ENCODE measurements at regions not wholly inside any gene's neighbourhood (a gene's known extent, or its start where the extent isn't known, plus 50 kb on each side); places are given as distances from the start of the nearest gene placed in this dataset.

DNA sequence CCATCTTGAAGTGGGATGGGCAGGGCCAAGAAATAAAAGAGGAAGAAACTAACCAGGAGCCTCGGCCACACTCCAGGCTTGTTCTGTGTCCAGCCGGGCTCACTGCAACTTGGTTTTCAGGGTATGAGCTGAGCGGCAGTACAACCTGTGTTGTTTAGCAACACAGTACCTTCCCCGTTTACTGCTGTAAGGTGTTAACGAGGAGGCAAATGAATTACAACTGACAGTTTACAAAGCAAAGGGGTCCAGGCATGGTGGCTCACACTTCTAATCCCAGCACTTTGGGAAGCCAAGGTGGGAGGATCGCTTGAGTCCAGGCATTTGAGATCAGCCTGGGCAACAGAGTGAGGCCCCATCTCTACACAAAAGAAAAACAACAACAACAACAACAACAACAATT is 481.3 kb upstream of the SULF2 start:
- TF ChIP-seq, protein P1, sequence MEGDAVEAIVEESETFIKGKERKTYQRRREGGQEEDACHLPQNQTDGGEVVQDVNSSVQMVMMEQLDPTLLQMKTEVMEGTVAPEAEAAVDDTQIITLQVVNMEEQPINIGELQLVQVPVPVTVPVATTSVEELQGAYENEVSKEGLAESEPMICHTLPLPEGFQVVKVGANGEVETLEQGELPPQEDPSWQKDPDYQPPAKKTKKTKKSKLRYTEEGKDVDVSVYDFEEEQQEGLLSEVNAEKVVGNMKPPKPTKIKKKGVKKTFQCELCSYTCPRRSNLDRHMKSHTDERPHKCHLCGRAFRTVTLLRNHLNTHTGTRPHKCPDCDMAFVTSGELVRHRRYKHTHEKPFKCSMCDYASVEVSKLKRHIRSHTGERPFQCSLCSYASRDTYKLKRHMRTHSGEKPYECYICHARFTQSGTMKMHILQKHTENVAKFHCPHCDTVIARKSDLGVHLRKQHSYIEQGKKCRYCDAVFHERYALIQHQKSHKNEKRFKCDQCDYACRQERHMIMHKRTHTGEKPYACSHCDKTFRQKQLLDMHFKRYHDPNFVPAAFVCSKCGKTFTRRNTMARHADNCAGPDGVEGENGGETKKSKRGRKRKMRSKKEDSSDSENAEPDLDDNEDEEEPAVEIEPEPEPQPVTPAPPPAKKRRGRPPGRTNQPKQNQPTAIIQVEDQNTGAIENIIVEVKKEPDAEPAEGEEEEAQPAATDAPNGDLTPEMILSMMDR (IDR thresholded peaks at IDR 0.05; ENCODE audit: low read length, missing control alignments), result no peak
- no peak overlapping the region for H3K4me3 ChIP-seq (replicated peaks; ENCODE audit: low read depth, low read length)
- DNase-seq (ENCODE audit: low read depth), result no peak

DNA sequence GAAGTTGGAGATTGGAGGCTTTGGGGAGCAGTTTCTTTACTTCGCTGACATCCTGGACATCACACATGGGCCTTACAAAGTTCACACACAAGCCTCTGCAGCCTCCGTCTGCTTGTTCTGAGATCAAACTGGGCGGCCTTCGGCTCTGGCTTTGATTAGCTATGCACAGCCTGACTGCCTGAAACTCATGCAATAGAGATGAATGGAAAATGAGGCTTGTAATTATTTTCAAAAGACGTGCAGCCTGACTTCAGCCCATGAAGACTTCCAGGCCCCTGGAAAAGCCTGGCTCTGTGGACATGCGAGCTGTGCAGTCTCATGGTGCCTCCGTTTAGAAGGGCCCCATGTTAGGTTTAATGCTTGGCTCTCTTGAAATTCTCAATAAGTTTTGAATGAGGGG is 480.5 kb upstream of the SULF2 start:
- H3K4me3 ChIP-seq (replicated peaks; ENCODE audit: low read depth, low read length), result no peak overlapping the region
- TF ChIP-seq, protein P1 (IDR thresholded peaks at IDR 0.05; ENCODE audit: low read length, missing control alignments), result no peak
- no peak for DNase-seq (ENCODE audit: low read depth)

DNA sequence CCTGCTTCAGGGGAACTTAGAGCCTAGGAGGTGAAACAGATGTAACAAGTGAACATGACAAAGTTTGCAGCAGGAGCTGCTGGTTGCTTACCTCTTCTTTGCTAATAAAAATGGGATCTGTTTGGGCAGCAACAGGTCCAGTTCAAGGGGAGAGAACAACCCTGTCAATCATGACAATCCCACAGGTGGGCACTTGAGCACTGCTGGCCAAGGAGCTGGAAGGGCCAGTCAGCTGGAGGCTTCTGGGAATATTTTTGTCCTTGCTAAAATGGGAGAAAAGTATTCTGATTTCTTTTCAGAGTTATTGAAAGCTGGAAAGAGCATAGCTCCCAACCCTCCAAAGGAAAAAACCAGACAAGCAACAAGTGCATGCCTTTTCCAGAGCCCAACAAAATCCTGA is 477.7 kb upstream of the SULF2 start:
- no peak for DNase-seq (ENCODE audit: low read depth)
- TF ChIP-seq, protein P1 (IDR thresholded peaks at IDR 0.05; ENCODE audit: low read length, missing control alignments), result no peak
- no peak overlapping the region for H3K4me3 ChIP-seq (replicated peaks; ENCODE audit: low read depth, low read length)

DNA sequence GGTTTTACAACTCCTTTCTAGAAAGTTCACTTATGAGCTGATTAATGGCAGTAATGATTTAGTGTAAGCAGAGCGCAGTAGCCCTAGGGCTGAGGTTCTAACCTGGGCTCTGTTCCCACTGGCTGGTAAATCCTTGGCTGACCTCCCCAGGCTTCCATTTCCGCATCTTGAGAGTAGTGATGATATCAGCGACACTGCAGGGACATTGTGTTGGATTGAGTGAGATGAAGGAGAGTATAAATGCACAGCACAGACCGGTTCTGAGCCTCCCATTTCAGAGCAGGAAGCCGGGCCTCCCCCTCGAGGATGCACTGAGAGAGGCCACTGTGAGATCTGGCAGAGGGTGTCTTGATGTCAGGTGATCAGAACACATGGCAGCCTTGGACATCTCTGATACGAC is 477.2 kb upstream of the SULF2 start:
- DNase-seq (ENCODE audit: low read depth), result no peak
- TF ChIP-seq, protein P1 (IDR thresholded peaks at IDR 0.05; ENCODE audit: low read length, missing control alignments), result no peak
- H3K4me3 ChIP-seq (replicated peaks; ENCODE audit: low read depth, low read length), result no peak overlapping the region

DNA sequence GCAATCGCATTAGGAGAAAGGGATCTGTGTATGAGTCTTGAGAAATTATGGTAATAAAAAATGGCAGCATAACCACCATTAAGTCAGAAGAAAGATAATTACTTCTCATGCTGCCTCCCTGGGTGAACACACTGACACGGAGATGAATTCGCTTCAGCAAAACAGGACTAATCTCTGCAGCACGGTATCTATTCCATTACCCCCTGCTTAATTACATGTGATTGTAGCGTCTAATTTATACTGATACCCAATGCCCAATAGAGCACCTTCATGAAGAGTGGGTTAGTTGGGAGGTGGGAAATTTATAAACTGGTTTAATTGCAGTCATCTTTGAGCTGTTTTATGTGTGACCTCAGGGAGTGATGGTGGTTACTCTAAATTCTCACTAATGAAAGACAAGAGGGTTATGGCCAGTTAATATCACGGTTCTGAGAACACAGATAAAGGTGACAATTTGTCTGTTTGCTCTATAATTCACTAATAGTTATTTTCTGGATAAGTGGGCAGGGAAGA is 476.2 kb upstream of the SULF2 start:
- H3K4me3 ChIP-seq (replicated peaks; ENCODE audit: low read depth, low read length), result no peak overlapping the region
- no peak for DNase-seq (ENCODE audit: low read depth)
- TF ChIP-seq, protein P1 (IDR thresholded peaks at IDR 0.05; ENCODE audit: low read length, missing control alignments), result no peak

DNA sequence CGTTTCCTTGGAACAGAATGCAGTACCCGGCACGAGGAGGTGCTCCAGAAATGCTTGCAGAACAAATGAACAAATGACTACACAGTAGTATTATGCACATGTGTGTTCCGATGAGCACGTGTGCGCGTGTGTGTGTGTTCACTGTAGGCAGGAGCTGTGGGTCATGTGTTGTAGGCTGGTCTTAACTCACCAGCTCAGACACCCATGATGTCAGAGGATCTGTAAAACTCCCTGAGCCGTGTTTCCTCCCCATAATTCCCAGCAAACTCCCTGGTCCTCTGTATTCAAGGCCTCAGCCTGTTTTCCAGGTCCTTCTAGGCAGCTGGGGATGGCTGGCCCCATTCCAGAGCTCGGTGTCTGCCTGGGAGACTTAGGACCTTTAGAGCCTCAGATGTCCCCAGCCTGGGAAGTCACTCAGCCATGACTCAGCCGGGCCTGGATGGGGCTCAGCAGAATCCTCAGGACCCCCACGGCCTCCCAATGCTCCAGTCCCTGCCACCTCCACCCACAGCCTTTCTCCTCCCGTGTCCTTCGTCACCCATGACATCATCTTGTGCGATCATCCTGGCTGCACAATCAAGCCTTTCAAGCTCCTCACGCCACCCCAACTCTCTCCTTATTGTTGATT is 475.0 kb upstream of the SULF2 start:
- no peak overlapping the region for H3K4me3 ChIP-seq (replicated peaks; ENCODE audit: low read depth, low read length)
- no peak for DNase-seq (ENCODE audit: low read depth)
- TF ChIP-seq, protein P1 (IDR thresholded peaks at IDR 0.05; ENCODE audit: low read length, missing control alignments), result no peak

DNA sequence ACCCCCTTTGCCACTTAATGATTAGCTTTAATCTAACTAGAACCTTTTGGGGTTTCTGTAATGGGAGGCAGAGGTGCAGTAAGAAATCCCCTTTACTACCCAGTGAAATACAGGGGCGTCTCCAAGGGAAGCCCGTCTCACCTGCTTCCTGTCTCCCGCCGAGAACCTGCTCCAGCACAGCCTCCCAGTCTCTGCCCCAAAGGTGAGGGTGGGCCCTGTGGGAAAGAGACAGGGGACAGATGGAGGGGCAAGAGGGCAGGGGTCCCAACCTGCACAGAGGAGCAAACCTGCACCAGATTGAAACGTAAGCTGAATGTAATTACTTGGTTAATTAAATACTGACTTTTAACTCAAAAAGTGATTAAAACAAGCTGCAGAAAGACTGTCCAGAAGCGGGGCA is 474.2 kb upstream of the SULF2 start:
- TF ChIP-seq, protein P1 (IDR thresholded peaks at IDR 0.05; ENCODE audit: low read length, missing control alignments), result no peak
- no peak overlapping the region for H3K4me3 ChIP-seq (replicated peaks; ENCODE audit: low read depth, low read length)
- no peak for DNase-seq (ENCODE audit: low read depth)

All from fibroblast of pulmonary artery (primary cell).